HG03521 (cell line): ENCODE measurements at regions not wholly inside any gene's neighbourhood (a gene's known extent, or its start where the extent isn't known, plus 50 kb on each side); places are given as distances from the start of the nearest gene placed in this dataset.
"Not testable (repeated sequence)": the region's sequence is repeated elsewhere in the genome, so short reads cannot be mapped to it uniquely, and the experiment has no call there.

ENCODE experiments used
- ATAC-seq: cut with Tn5 transposase; IDR thresholded peaks from one replicate; pipeline ENCODE4 v1.9.1; 2021; ENCODE audit warnings: mild to moderate bottlenecking, moderate library complexity; ENCODE audit not compliant: unreplicated experiment

DNA sequence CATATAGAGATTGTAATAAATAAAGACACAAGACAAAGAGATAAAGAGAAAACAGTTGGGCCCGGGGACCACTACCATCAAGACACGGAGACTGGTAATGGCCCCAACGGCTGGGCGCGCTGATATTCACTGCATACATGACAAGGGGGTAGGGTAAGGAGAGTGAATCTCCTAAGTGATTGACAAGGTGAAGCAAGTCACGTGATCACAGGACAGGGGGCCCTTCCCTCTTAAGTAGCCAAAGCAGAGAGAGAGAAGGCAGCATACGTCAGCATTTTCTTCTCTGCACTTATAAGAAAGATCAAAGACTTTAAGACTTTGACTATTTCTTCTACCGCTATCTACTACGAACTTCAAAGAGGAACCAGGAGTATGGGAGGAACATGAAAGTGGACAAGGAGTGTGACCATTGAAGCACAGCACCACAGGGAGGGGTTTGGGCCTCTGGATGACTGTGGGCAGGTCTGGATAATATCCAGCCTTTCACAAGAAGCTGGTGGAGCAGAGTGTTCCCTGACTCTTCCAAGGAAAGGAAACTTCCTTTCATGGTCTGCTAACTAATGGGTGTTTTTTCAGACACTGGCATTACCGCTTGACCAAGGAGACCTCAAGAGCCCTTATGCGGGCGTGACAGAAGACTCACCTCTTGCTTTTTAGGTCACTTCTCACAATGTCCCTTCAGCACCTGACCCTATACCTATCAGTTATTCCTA, 75.6 kb downstream of the MRPL39 start:
- ATAC-seq, result not testable (repeated sequence)

GRCh38 chr21:25528515-25528914, 78.8 kb downstream of the MRPL39 start:
- no peak for ATAC-seq

GRCh38 chr21:25518491-25518911, 88.8 kb downstream of the MRPL39 start:
- no peak for ATAC-seq

DNA sequence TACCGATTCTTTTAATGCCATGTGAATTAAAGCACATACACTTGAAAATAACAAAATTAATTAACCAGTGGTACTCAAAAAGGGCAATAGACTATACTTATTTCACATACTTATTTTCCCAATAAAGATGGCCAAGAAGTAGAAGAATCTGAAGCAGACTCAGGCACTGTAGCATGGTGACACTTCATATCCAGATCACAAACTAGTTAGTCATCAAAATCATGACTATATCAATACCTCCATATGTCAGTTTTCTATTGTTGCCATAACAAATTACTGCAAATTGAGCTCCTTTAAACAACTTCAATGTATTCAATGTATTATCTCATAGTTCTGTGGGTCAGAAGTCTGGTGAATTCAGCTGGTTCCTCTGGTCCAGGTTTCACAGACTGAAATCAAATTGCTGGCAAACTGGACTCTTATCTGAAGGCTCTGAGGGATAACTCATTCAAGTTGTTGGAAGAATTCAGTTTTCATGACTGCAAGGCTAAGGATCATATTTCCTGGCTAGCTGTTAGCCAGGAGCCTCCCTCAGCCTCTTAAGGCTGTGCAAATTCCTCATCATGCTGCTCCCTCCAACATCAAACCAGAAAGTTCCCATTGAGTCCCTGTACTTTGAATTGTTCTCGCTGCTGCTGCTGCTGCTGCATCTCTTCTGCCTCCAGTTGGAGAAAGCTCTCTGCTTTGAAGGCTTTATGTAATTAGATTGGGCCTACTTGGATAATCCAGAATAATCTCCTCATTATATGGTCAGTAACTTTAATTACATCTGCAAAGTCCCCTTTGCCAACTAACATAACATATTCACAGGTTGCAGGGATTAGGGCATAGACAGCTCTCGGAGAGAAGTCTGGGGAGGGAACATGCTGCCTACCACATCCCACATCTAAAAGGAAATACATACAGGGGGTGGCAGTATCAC, 91.5 kb downstream of the MRPL39 start:
- ATAC-seq, result no peak

DNA sequence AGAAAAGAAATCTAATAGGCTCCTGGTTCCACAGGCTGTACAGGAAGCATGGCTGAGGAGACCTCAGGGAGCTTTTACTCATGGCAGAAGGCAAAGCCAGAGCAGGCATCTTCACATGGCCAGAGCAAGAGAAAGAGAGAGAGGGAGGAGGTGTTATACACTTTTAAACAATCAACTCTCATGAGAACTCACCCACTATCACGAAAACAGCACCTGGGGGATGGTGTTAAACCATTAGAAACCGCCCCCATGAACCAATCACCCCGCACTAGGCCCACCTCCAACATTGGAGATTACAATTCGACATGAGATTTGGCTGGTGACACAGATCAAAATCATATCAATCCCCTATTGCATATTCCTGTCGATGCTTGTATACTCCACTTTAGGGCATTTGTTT, 93.5 kb downstream of the MRPL39 start:
- ATAC-seq, result no peak

DNA sequence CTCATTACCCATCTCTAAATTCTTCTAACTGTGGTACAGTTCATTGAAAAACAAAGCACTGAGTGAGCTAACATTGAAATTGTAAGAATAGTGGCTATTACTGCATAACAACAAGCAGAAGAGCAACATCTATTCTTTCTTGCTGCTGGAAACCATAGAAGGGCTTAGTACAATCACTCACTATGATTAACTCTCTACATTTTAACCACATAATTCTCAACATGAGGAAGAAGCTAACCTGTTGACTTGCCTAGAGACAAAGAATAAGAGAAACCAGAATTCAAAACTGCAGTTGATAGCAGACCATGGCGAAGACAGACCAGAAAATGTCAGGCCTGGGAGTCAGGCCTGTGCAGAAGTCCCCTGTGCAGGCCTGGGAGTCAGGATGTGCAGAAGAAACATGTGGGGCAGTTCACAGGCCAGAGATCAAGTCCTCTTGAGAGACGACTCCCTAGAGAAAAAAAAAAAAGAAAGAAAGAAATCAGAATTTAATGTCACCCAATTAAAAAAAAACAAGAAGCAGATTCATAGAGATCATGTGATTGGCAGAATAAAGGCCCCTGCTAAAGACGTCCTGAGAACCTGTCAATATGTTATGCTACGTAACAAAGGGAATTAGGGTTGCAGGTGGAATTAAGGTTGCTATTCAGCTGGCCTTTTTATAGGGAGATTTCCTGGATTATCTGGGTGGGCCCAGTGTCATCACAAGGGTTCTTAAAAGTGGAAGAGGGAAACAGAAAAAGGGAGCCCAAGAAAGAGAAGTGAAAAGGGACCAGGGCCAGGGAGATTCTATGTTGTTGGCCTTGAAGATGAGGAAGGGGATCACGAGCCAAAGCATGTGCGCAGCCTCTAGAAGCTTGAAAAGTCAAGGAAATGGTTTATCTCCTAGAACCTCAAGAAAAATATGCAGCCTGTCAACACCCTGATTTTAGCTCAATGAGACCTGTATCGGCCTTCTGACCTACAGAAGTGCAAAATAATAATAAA, 94.9 kb downstream of the MRPL39 start:
- no peak for ATAC-seq

DNA sequence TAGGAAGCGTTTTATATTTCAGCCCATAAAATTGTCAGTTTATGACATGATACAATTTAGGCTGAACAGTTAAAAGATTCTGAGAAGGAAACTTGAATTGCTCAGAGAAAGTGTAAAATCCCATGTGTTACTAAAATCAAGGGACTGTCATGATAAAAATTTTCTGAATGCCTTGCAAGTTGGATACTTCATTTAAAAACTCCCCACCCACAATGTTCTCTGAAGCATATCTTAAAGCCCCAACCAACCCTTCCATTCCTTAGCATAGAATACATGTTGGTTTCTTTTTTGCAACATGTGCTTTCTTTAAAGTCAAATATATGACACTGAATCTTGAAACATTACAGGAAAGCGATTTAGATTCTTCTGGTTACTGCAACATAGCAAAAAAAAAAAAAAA, 97.4 kb downstream of the MRPL39 start:
- ATAC-seq, result no peak

DNA sequence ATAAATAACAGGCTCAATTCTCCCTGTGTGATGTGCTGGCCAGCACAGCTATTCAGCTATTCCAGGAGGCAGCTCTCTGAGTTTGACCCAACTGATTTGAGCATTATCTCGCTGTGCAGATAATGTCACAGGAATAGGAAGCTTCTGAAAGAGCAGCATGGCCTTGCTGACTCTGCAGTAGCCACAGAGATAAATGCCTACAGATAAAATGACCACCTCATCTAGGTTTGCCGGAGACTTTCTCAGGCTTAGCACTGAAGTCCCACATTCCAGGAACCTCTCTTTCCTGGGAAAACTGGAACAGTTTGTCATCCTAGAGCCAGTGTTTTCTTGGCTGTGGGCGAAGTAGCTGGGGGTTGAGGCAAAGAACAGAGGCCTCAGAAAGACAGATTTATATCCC, 98.9 kb downstream of the MRPL39 start:
- no peak for ATAC-seq

- peak; percentile 51 for ATAC-seq
Measured at GRCh38 chr21:25507522-25507921, 99.8 kb downstream of the MRPL39 start.

DNA sequence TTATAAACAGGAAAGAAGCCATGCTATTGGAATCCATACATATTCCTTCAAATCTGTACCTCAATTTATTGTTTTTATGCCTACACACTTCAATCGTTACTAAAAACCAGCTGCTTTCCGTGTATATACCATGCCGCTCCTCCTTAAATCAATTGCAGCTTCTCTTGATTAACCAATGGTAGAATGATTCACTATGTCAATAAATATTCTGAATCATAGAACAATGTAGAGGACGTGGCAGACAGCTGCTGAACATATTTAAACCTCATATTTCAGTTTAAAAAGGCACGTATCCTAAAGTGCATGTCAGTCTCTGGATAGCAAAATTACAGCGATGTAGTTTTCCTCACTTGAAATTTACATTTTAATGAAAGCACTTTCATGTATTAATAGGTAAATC, 100.4 kb downstream of the MRPL39 start:
- ATAC-seq, result no peak

- ATAC-seq, result no peak
Measured at GRCh38 chr21:25506261-25506660, 101.0 kb downstream of the MRPL39 start.

DNA sequence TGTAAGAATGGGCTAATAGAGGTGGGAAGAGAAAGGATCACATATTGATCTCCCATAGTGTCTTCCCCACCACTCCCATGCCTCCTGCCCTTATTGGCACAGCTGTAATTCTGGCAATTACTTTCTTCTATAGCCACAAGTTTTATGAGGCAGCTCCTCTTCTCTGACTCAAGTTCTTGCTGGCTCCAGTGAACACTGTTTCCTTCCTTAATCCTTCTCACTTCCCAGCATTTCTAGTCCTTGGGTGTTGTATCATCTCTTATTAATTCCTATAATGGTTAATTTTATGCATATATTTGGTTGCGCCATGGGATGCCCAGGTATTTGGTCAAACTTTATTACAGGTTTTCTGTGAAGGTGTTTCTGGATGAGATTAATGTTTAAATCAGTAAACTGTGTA, 103.3 kb downstream of the MRPL39 start:
- ATAC-seq, result no peak

DNA sequence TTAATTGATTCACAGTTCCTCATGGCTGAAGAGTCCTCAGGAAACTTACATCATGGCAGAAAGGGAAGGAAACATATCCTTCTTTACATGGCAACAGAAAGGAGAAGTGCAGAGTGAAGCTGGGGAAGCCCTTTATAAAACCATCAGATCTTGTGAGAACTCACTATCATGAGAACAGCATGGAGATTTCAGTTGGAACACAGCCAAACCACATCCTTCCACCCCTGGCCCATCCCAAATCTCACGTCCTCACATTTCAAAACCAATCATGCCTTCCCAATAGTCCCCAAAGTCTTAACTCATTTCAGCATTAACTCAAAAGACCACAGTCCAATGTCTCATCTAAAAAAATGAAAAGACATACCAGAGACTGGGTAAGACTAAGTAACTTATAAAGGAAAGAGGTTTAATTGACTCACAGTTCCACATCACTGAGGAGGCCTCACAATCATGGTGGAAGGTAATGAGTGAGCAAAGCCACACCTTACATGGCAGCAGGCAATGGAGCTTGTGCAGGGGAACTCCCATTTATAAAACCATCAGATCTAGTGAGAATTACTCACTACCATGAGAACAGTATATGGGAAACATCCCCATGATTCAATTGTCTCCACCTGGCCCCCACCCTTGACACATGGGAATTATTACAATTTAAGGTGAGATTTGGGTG, 105.2 kb downstream of the MRPL39 start:
- peak; percentile 59 for ATAC-seq

DNA sequence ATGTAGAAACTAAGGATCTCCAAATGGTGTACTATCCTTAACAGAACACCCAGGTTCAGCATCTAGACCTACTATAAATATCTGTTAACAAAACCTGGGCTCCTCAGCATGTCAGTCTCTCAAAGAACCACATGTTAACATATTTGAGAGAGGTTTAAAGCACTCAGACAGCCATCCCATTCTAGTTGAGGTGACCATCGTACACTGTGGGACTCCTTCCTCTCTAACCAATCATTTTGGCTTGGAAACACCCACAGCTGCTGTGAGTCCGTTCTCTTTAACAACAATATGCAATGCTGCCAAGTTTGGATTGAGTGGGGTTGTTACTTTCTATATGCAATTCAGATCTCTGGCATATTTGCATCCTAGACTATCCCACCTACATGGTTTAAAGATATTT, 105.8 kb downstream of the MRPL39 start:
- peak; percentile 25 for ATAC-seq

GRCh38 chr21:25500598-25500997, 106.7 kb downstream of the MRPL39 start:
- no peak for ATAC-seq

DNA sequence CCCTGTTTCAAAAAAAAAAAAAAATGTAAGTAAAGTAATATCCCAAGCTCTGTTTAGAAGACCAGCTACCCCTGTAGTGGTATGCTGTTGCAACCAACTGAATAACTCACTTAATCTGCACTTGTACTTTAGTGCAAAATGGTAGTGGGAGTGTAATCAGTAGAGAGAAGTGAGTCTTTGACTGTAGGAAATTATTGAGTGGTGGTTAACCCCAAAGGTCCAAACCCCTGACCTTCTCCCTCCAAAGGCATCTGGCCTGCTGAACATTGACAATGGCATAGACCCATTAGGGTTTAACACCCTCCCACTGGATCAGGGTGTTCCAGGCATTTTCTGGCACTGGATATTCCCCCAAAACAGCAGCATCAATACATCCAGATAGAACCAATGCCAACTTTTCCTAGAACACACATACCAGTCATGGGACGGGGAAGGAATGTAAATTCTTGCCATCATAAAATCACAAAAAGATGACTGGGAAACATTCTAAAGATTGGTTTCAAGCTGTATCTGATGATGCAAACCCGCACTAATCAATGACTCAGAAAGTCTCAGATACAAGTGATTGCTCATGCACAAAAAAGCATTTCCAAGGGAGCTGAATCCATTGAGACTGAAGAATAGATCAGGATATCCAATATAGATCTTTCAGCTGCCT, 110.3 kb downstream of the MRPL39 start:
- no peak for ATAC-seq

DNA sequence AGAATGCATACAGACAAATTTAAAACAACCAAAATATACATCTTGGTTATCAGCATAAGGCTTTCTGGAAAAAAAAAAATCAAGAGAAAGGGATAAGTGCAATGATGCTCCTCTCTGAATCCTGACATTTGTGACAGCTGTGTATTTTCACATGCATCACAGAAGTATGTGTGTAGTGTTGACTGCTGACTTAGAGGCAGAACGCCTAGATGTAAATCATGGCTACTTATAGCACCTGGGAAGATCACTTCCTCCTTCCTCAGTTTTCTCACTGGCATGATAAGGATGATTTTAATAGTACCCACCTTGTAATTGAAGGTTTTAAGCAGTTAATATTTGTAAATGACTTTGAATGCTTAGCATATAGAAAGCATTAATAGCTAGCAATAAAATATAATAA, 112.5 kb downstream of the MRPL39 start:
- no peak for ATAC-seq

GRCh38 chr21:25493722-25494121, 113.6 kb downstream of the MRPL39 start:
- no peak for ATAC-seq

- ATAC-seq, result no peak
Measured at GRCh38 chr21:25491267-25491666, 116.0 kb downstream of the MRPL39 start.

- no peak for ATAC-seq
Measured at GRCh38 chr21:25490742-25491141, 116.5 kb downstream of the MRPL39 start.
